GM18520 (cell line): ENCODE measurements at regions not wholly inside any gene's neighbourhood (a gene's known extent, or its start where the extent isn't known, plus 50 kb on each side); places are given as distances from the start of the nearest gene placed in this dataset.

Source experiments
- ATAC-seq: cut with Tn5 transposase; IDR thresholded peaks from one replicate; pipeline ENCODE4 v1.9.1; 2021; ENCODE audit not compliant: unreplicated experiment

DNA sequence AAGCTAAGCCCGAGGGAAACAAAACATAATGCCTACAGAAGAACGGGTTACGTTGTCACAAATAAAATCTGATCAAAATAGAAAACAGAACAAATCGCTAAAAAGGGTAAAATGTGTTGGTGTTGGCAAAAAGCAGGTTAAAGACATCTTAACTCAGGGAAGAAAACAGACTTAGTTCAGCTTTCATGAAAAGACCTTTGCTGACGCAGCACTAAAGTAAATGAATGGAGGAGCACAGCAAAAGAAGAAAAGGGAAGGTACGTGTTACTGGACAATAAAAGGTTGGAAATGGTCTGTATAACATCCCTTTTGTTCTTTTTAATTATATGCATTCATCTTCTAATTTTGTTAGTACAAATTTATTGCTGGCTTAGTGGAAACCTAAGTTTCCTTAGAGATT, 117.4 kb upstream of the DSEL start:
- no peak for ATAC-seq

DNA sequence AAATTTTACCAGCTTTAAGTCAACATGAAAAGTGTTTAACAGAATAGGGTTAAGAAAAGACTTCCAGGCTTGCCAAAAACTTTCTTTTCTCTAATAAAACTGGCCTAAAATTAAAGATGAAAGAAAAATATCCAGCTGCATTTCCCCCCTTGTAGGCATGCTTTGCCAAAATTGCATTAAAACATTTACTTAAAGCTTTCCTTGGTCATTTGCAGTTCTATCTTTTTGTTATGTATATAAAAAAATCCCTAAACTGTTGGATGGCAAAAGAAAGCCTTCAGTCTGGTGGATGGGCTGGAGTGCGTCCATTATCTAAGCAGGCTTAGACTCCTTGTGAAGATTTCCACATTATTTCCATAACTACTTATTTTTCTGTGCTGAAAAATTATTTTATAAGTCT, 105.4 kb upstream of the DSEL start:
- ATAC-seq: no peak

DNA sequence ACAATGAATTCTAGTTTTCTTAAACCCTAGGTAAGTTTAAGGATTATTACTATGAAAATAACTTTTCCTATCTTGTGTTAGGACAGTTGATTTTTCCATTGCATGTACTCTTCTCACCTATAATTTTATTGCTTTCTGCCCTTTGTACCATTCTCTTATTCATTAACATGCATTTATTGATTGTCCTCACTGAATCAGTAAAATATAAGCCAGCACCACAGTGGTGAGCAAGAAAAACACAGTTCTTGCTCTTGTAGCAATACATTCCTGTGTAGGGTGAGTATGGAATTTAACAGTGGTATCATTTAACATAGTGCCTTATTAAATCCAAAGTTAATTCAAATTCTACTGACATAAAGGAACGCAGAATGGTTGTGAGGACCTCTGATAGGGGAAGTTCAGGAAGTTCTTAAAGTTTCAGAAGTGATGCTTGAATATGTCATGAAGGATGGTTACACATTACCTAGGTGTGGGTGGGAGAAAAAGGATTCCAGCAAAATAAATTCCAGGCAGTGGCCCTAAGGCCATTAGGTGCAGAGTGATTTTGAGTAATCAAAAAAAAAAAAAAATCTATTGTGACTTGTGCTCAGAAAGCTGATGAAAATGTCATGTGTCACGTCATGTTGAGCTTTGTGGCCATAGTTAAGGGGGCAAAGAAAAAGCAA, 104.7 kb upstream of the DSEL start:
- no peak for ATAC-seq

- ATAC-seq: no peak
These were observed 101.5 kb upstream of the DSEL start for GRCh38 chr18:67618061-67618460.

DNA sequence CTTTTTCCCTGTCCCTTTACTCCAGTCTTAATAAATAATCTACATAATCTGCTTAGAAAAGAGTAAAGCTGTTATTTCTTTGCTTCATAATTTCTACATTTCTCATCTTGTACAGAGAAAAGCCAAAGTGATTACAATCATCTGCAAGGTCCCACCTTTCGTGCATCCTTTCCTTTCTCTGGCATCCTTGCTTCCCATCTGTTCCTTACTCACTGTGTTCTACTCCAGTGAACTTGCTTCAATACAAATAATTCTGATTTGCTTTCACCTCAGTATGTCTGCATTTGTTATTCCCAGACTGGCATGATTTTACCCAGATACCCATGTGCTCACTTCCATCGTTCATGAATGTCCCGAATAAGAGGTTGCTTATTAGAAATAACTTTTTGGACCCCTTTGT, 99.4 kb upstream of the DSEL start:
- no peak for ATAC-seq

DNA sequence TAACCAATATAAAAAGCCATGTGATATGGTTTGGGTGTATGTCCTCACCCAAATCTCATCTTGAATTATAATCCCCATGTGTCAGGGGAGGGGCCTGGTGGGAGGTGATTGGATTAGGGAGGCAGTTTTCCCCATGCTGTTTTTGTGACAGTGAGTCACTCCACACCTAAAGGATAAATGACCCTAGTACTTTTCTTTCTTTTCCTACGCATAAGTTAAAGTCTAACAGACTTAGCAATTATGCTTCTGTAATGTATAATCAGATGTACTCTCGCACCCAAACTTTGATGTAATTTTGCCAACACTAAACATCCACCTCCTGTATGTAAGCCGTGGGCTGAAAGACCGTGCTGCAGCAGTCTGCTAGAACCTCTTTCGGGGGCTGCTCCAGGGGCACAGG, 97.2 kb upstream of the DSEL start:
- no peak for ATAC-seq

GRCh38 chr18:67612281-67612680, 95.8 kb upstream of the DSEL start:
- ATAC-seq: no peak

DNA sequence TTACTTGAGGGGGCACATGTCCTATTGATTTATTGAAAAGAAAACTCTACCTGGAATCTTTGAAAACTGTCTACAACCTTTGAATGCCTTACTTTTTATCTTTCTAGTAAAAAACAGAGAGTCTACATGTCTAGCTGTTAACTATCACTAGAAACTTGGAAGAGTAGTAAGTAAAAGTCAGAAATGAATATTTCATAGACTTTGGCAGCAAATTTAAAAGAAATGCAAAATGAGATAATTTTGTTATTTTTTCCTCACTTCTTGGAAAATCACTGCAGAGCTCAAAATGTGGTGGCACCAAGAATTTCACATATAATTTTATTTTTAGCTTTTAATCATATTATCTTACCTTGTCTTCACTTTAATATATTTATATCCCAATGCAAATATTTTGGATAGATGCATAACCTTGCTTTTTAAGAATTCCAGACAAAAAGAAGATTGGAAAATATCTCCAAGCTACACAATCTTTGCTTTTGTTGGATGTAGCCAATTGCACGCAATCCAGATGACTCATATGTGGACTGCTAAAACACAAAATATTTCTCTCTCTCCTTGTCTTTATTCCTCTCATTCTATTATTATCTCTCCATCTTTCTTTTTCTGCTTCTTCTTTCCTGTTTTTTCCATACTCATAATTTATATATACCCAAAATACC, 92.2 kb upstream of the DSEL start:
- no peak for ATAC-seq

- no peak for ATAC-seq
These were observed 91.7 kb upstream of the DSEL start for GRCh38 chr18:67608191-67608590.

- no peak for ATAC-seq
These were observed 84.0 kb upstream of the DSEL start for GRCh38 chr18:67600181-67601180.

GRCh38 chr18:67599277-67599676, 82.8 kb upstream of the DSEL start:
- ATAC-seq: no peak

DNA sequence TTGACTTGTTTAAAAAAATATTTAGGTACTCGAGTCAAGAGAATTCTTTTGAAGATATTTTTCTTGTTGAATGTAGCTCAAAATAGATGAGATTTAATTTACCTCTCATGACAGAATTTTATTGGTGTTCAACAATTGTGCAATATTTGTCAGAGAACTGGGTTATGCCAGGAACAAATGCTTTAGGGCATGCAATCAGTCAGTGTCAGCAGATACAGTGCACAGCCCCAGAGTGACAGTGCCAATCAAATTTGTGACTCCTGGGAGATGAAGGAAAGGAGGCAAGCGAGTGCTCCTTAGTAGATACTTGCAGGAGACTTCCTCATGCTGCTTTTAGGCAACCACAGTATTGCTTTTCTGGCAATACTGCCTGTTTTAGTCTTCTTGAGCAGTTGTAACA, 81.2 kb upstream of the DSEL start:
- no peak for ATAC-seq

DNA sequence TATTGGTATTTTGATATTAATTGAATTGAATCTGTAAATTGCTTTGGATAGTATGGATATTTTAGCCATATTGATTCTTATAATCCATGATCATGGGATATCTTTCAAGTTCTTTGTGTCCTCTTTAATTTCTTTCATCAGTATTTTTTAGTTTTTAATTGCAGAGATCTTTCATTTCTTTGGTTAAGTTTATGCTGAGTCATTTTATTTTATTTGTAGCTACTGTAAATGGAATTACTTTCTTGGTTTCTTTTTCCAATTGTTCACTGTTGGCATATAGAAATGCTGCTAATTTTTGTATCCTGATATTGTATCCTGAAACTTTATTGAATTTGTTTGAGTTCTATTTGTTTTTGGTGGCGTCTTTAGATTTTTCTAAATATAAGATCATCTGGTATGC, 79.5 kb upstream of the DSEL start:
- no peak for ATAC-seq

- no peak for ATAC-seq
These were observed 74.1 kb upstream of the DSEL start for GRCh38 chr18:67590571-67591141.

DNA sequence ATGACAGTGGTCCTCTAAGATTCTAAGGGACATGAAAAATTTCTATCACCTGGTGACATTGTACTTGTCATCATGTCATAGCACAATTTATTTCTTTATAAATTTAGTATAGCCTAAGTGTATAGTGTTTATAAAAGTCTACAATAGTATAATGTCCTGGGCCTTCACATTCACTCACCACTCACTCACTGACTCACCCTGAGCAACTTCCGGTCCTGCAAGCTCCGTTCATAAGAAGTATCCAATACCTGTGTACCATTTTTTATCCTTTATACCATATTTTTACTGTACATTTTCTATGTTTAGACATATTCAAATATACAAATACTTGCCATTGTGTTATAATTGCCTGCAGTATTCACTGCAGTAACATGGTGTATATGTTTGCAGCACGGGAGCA, 72.8 kb upstream of the DSEL start:
- no peak for ATAC-seq

GRCh38 chr18:67586101-67586500, 69.6 kb upstream of the DSEL start:
- ATAC-seq: no peak

- ATAC-seq: no peak
These were observed 67.1 kb upstream of the DSEL start for GRCh38 chr18:67583621-67584020.

DNA sequence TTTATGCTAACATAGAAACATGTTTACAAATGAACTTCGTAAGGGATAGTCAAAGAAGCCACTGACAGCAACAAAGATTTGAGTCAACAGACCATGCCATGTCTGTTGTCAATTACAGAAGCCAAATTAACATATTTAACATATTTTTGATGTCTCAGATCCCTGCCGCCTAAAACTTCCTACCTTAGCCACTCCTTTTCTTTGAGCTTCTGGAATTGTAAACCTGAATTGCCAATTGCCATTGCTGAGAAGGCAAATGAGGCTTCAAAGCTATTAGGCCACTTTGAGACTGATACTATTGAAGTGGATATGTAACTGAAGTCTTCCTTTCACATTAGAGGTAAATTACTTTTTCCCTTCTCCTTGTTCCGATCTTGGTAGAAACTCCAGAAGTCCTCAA, 66.0 kb upstream of the DSEL start:
- no peak for ATAC-seq

GRCh38 chr18:67581178-67581577, 64.7 kb upstream of the DSEL start:
- no peak for ATAC-seq

DNA sequence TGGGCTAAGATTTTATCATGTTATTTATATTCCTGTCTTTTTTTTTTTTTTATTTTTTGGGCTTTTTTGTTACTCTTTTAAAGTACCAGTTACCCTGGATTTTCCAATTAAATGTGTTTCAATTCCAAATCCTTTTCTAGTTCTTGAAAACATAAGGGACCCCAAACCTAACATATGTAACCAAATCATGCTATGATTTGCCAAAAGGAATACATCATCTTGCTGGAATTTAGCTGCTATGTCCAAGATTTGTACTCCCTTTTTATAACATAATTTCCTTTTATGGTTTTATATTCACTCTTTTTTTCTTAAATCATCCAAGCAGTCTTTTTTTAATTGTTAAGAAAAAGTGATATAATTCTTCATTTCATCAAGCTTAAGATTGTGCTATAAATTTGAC, 60.9 kb upstream of the DSEL start:
- no peak for ATAC-seq

- ATAC-seq: no peak
These were observed 58.2 kb upstream of the DSEL start for GRCh38 chr18:67574749-67575148.

DNA sequence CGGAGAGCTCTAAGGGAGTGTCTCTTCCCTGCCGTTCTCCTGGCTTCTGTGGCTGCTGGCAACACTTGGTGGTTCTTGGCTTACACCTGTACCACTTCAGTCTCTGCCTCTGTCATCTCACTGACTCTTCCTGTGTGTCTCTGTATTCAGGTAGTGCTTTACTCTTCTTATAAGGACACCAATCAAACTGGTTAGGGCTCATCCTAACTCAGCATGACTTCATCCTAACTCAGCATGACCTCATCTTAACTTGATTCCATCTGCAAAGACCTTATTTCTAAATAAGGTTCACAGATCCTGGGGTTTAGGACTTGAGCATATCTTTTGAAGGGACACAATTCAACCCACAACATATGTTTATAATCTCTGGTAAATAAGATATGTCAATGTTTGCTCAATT, 51.6 kb upstream of the DSEL start:
- no peak for ATAC-seq
